ENCODE measurements at regions not wholly inside any gene's neighbourhood (a gene's known extent, or its start where the extent isn't known, plus 50 kb on each side); places are given as distances from the start of the nearest gene placed in this dataset.
"Not testable (repeated sequence)": the region's sequence is repeated elsewhere in the genome, so short reads cannot be mapped to it uniquely, and the experiment has no call there.

- no peaks in the 10 kb centered on the region for H3K36me3 ChIP-seq (ENCODE audit: control insufficient read depth in 1 of 2, insufficient read depth in 2 of 2, low read length in 1 of 2)
- H3K4me1 ChIP-seq (ENCODE audit: control insufficient read depth in 1 of 2, insufficient read depth in 2 of 2, low read length in 2 of 2) = no peaks in the 10 kb centered on the region
- intact Hi-C loops (cut with DNase I) = no loop called here
- H3K27me3 ChIP-seq (ENCODE audit: control insufficient read depth in 1 of 2, insufficient read depth in 2 of 2, low read length in 1 of 2) = no peaks in the 10 kb centered on the region
- no peak overlapping the region for H3K4me3 ChIP-seq (ENCODE audit: low read length in 2 of 2)
- H3K9me3 ChIP-seq (ENCODE audit: control insufficient read depth, low read length) = no peaks in the 10 kb centered on the region
- ATAC-seq (ENCODE audit: low FRiP score) (no peak), DNase-seq (no peak)
- no peak overlapping the region for H3K27ac ChIP-seq (ENCODE audit: low read depth in 1 of 2, low read length in 2 of 2)
Measured at GRCh38 chr2:35831385-35831784, 524.2 kb upstream of the CRIM1 start.

GRCh38 chr2:35830833-35831232, 524.7 kb upstream of the CRIM1 start:
- Histone ChIP-seq H3K4me3 (ENCODE audit: low read length in 2 of 2) (no peak overlapping the region), H3K9me3 (ENCODE audit: control insufficient read depth, low read length) (no peaks in the 10 kb centered on the region), H3K27me3 (ENCODE audit: control insufficient read depth in 1 of 2, insufficient read depth in 2 of 2, low read length in 1 of 2) (no peaks in the 10 kb centered on the region), H3K27ac (ENCODE audit: low read depth in 1 of 2, low read length in 2 of 2) (no peak overlapping the region), H3K4me1 (ENCODE audit: control insufficient read depth in 1 of 2, insufficient read depth in 2 of 2, low read length in 2 of 2) (no peaks in the 10 kb centered on the region), H3K36me3 (ENCODE audit: control insufficient read depth in 1 of 2, insufficient read depth in 2 of 2, low read length in 1 of 2) (no peaks in the 10 kb centered on the region)
- DNase-seq (no peak), ATAC-seq (ENCODE audit: low FRiP score) (no peak)
- 60 to 87% methylated on average over 1 of the region's 1 CpG for WGBS, 2 donors
- intact Hi-C loops (cut with DNase I) = no loop called here

GRCh38 chr2:35827086-35827485, 528.5 kb upstream of the CRIM1 start:
- 77 to 82% methylated on average over 5 of the region's 5 CpGs for WGBS, 2 donors
- Histone ChIP-seq H3K9me3 (ENCODE audit: control insufficient read depth, low read length) (no peaks in the 10 kb centered on the region), H3K4me3 (ENCODE audit: low read length in 2 of 2) (no peak overlapping the region), H3K36me3 (ENCODE audit: control insufficient read depth in 1 of 2, insufficient read depth in 2 of 2, low read length in 1 of 2) (no peaks in the 10 kb centered on the region), H3K4me1 (ENCODE audit: control insufficient read depth in 1 of 2, insufficient read depth in 2 of 2, low read length in 2 of 2) (no peaks in the 10 kb centered on the region), H3K27ac (ENCODE audit: low read depth in 1 of 2, low read length in 2 of 2) (no peak overlapping the region), H3K27me3 (ENCODE audit: control insufficient read depth in 1 of 2, insufficient read depth in 2 of 2, low read length in 1 of 2) (no peaks in the 10 kb centered on the region)
- intact Hi-C loops (cut with DNase I) = no loop called here
- DNase-seq (no peak), ATAC-seq (ENCODE audit: low FRiP score) (no peak)

GRCh38 chr2:35822716-35823115, 532.9 kb upstream of the CRIM1 start:
- DNase-seq = no peak
- Histone ChIP-seq H3K36me3 (ENCODE audit: control insufficient read depth in 1 of 2, insufficient read depth in 2 of 2, low read length in 1 of 2) (no peaks in the 10 kb centered on the region), H3K27me3 (ENCODE audit: control insufficient read depth in 1 of 2, insufficient read depth in 2 of 2, low read length in 1 of 2) (no peaks in the 10 kb centered on the region), H3K4me3 (ENCODE audit: low read length in 2 of 2) (no peak overlapping the region), H3K9me3 (ENCODE audit: control insufficient read depth, low read length) (no peaks in the 10 kb centered on the region), H3K27ac (ENCODE audit: low read depth in 1 of 2, low read length in 2 of 2) (no peak overlapping the region), H3K4me1 (ENCODE audit: control insufficient read depth in 1 of 2, insufficient read depth in 2 of 2, low read length in 2 of 2) (no peaks in the 10 kb centered on the region)
- ATAC-seq (ENCODE audit: low FRiP score) = no peak
- intact Hi-C loops (cut with DNase I) = no loop called here
- WGBS, 2 donors = 32 to 38% methylated on average over 3 of the region's 3 CpGs

- 15 to 23% methylated on average over 2 of the region's 2 CpGs for WGBS, 2 donors
- intact Hi-C loops (cut with DNase I) = no loop called here
- no peaks in the 10 kb centered on the region for H3K4me1 ChIP-seq (ENCODE audit: control insufficient read depth in 1 of 2, insufficient read depth in 2 of 2, low read length in 2 of 2)
- no peaks in the 10 kb centered on the region for H3K36me3 ChIP-seq (ENCODE audit: control insufficient read depth in 1 of 2, insufficient read depth in 2 of 2, low read length in 1 of 2)
- H3K4me3 ChIP-seq (ENCODE audit: low read length in 2 of 2) = no peak overlapping the region
- no peaks in the 10 kb centered on the region for H3K27me3 ChIP-seq (ENCODE audit: control insufficient read depth in 1 of 2, insufficient read depth in 2 of 2, low read length in 1 of 2)
- DNase-seq (no peak), ATAC-seq (ENCODE audit: low FRiP score) (no peak)
- H3K9me3 ChIP-seq (ENCODE audit: control insufficient read depth, low read length) = no peaks in the 10 kb centered on the region
- H3K27ac ChIP-seq (ENCODE audit: low read depth in 1 of 2, low read length in 2 of 2) = no peak overlapping the region
Measured at GRCh38 chr2:35821675-35822074, 533.9 kb upstream of the CRIM1 start.

- no peaks in the 10 kb centered on the region for H3K9me3 ChIP-seq (ENCODE audit: control insufficient read depth, low read length)
- H3K4me3 ChIP-seq (ENCODE audit: low read length in 2 of 2) = no peak overlapping the region
- H3K4me1 ChIP-seq (ENCODE audit: control insufficient read depth in 1 of 2, insufficient read depth in 2 of 2, low read length in 2 of 2) = no peaks in the 10 kb centered on the region
- no peak overlapping the region for H3K27ac ChIP-seq (ENCODE audit: low read depth in 1 of 2, low read length in 2 of 2)
- DNase-seq = no peak
- no peaks in the 10 kb centered on the region for H3K27me3 ChIP-seq (ENCODE audit: control insufficient read depth in 1 of 2, insufficient read depth in 2 of 2, low read length in 1 of 2)
- no peaks in the 10 kb centered on the region for H3K36me3 ChIP-seq (ENCODE audit: control insufficient read depth in 1 of 2, insufficient read depth in 2 of 2, low read length in 1 of 2)
- ATAC-seq (ENCODE audit: low FRiP score) = no peak
- WGBS, 2 donors = 34 to 72% methylated on average over 2 of the region's 2 CpGs
- intact Hi-C loops (cut with DNase I) = no loop called here
Measured at GRCh38 chr2:35820391-35820790, 535.2 kb upstream of the CRIM1 start.

GRCh38 chr2:35819033-35819432, 536.5 kb upstream of the CRIM1 start:
- no peaks in the 10 kb centered on the region for H3K36me3 ChIP-seq (ENCODE audit: control insufficient read depth in 1 of 2, insufficient read depth in 2 of 2, low read length in 1 of 2)
- H3K4me3 ChIP-seq (ENCODE audit: low read length in 2 of 2) = no peak overlapping the region
- no peak overlapping the region for H3K27ac ChIP-seq (ENCODE audit: low read depth in 1 of 2, low read length in 2 of 2)
- intact Hi-C loops (cut with DNase I) = no loop called here
- DNase-seq (no peak), ATAC-seq (ENCODE audit: low FRiP score) (no peak)
- WGBS, 2 donors = 30 to 38% methylated on average over 2 of the region's 2 CpGs
- H3K9me3 ChIP-seq (ENCODE audit: control insufficient read depth, low read length) = no peaks in the 10 kb centered on the region
- H3K27me3 ChIP-seq (ENCODE audit: control insufficient read depth in 1 of 2, insufficient read depth in 2 of 2, low read length in 1 of 2) = no peaks in the 10 kb centered on the region
- no peaks in the 10 kb centered on the region for H3K4me1 ChIP-seq (ENCODE audit: control insufficient read depth in 1 of 2, insufficient read depth in 2 of 2, low read length in 2 of 2)

- not testable (repeated sequence) for H3K27me3 ChIP-seq (ENCODE audit: control insufficient read depth in 1 of 2, insufficient read depth in 2 of 2, low read length in 1 of 2); H3K4me1 ChIP-seq (ENCODE audit: control insufficient read depth in 1 of 2, insufficient read depth in 2 of 2, low read length in 2 of 2)
Measured at GRCh38 chr2:35818359-35818758, 537.2 kb upstream of the CRIM1 start.

GRCh38 chr2:35814597-35814996, 541.0 kb upstream of the CRIM1 start:
- 54 to 64% methylated on average over 7 of the region's 7 CpGs for WGBS, 2 donors
- H3K27me3 ChIP-seq (ENCODE audit: control insufficient read depth in 1 of 2, insufficient read depth in 2 of 2, low read length in 1 of 2); H3K4me1 ChIP-seq (ENCODE audit: control insufficient read depth in 1 of 2, insufficient read depth in 2 of 2, low read length in 2 of 2); H3K4me3 ChIP-seq (ENCODE audit: low read length in 2 of 2); DNase-seq; intact Hi-C loops (cut with DNase I); ATAC-seq (ENCODE audit: low FRiP score); H3K9me3 ChIP-seq (ENCODE audit: control insufficient read depth, low read length); H3K27ac ChIP-seq (ENCODE audit: low read depth in 1 of 2, low read length in 2 of 2); H3K36me3 ChIP-seq (ENCODE audit: control insufficient read depth in 1 of 2, insufficient read depth in 2 of 2, low read length in 1 of 2): not testable (repeated sequence)

More at GRCh38 chr2:35818359-35818758, 537.2 kb upstream of the CRIM1 start:
- ATAC-seq (ENCODE audit: low FRiP score); intact Hi-C loops (cut with DNase I); H3K36me3 ChIP-seq (ENCODE audit: control insufficient read depth in 1 of 2, insufficient read depth in 2 of 2, low read length in 1 of 2); H3K27ac ChIP-seq (ENCODE audit: low read depth in 1 of 2, low read length in 2 of 2); DNase-seq; H3K9me3 ChIP-seq (ENCODE audit: control insufficient read depth, low read length); H3K4me3 ChIP-seq (ENCODE audit: low read length in 2 of 2): not testable (repeated sequence)
- whole genome bisulfite sequencing, 2 donors = 74 to 83% methylated on average over 2 of the region's 2 CpGs

Data from aorta (tissue), 5 donors.